Inflammatory macrophage treated with lipopolysaccharide for 1 hour (primary cell): ENCODE measurements at regions not wholly inside any gene's neighbourhood (a gene's known extent, or its start where the extent isn't known, plus 50 kb on each side); places are given as distances from the start of the nearest gene placed in this dataset.
"Not testable (repeated sequence)": the region's sequence is repeated elsewhere in the genome, so short reads cannot be mapped to it uniquely, and the experiment has no call there.

ENCODE experiments used
- DNase-seq, 2 donors: peaks; one replicate each; pipeline ENCODE4 v3.0.0-alpha.2; 2020 to 2022

GRCh38 chr2:101645886-101646285, 51.6 kb upstream of the MAP4K4 start:
- DNase-seq = not testable (repeated sequence)

GRCh38 chr2:101644842-101645383, 52.6 kb upstream of the MAP4K4 start:
- peak in 1 of 2 donors; percentile 28 for DNase-seq

- no peak for DNase-seq
These were observed 54.4 kb upstream of the MAP4K4 start for GRCh38 chr2:101643004-101643524.

- no peak for DNase-seq
These were observed 58.5 kb upstream of the MAP4K4 start for GRCh38 chr2:101638817-101639605.

GRCh38 chr2:101638181-101638711, 59.3 kb upstream of the MAP4K4 start:
- DNase-seq = peak; percentile 64 to 95

- peak; percentile 46 to 80 for DNase-seq
These were observed 67.1 kb upstream of the MAP4K4 start for GRCh38 chr2:101630224-101630949.

GRCh38 chr2:101628030-101628392, 69.5 kb upstream of the MAP4K4 start:
- no peak for DNase-seq

GRCh38 chr2:101627285-101628029, 70.0 kb upstream of the MAP4K4 start:
- DNase-seq = peak; percentile 48 to 73

GRCh38 chr2:101625814-101626213, 71.7 kb upstream of the MAP4K4 start:
- not testable (repeated sequence) for DNase-seq

GRCh38 chr2:101625387-101625786, 72.1 kb upstream of the MAP4K4 start:
- DNase-seq = peak; percentile 38 to 56

- no peak for DNase-seq
These were observed 72.7 kb upstream of the MAP4K4 start for GRCh38 chr2:101624706-101625332.

GRCh38 chr2:101623031-101623521, 74.4 kb upstream of the MAP4K4 start:
- DNase-seq = peak; percentile 96 to 98

- DNase-seq = no peak
These were observed 75.1 kb upstream of the MAP4K4 start for GRCh38 chr2:101622210-101623030.

GRCh38 chr2:101619191-101619591, 78.3 kb upstream of the MAP4K4 start:
- DNase-seq = peak; percentile 52 to 82

GRCh38 chr2:101617796-101618195, 79.7 kb upstream of the MAP4K4 start:
- no peak for DNase-seq

GRCh38 chr2:101617188-101617587, 80.3 kb upstream of the MAP4K4 start:
- DNase-seq = no peak

- no peak for DNase-seq
These were observed 83.3 kb upstream of the MAP4K4 start for GRCh38 chr2:101614127-101614759.

GRCh38 chr2:101613056-101613704, 84.3 kb upstream of the MAP4K4 start:
- no peak for DNase-seq

GRCh38 chr2:101612019-101612418, 85.5 kb upstream of the MAP4K4 start:
- DNase-seq = no peak

GRCh38 chr2:101610750-101611315, 86.7 kb upstream of the MAP4K4 start:
- peak in 1 of 2 donors; percentile 18 for DNase-seq
